T-helper 17 cell (primary cell): ENCODE measurements at regions not wholly inside any gene's neighbourhood (a gene's known extent, or its start where the extent isn't known, plus 50 kb on each side); places are given as distances from the start of the nearest gene placed in this dataset.

ENCODE experiments used
- ATAC-seq: fragments of 150-1000 bp; cut with Tn5 transposase; 2 replicates; pipeline ENCODE4 v1.10.0; 2021; ENCODE audit warnings: mild to moderate bottlenecking, moderate library complexity
- DNase-seq, 3 donors: peaks; one replicate each; pipeline versions ENCODE4 v3.0.0 to v3.0.0-alpha.2; 2020 to 2021
- H3K9me3 ChIP-seq: one replicate; pipeline ENCODE4 v1.7.0; 2013; ENCODE audit warnings: low read length, mild to moderate bottlenecking; ENCODE audit not compliant: control insufficient read depth, poor library complexity, severe bottlenecking
- H3K27ac Mint-ChIP-seq: one replicate; pipeline ENCODE4 v1.8.0; 2022; ENCODE audit warnings: mild to moderate bottlenecking, moderate library complexity, mixed read lengths
- H3K27me3 Mint-ChIP-seq: one replicate; pipeline ENCODE4 v1.8.0; 2022; ENCODE audit warnings: mixed read lengths
- H3K36me3 Mint-ChIP-seq: one replicate; pipeline ENCODE4 v1.8.0; 2022; ENCODE audit warnings: low read depth, mixed read lengths
- H3K4me1 Mint-ChIP-seq: one replicate; pipeline ENCODE4 v1.8.0; 2022; ENCODE audit warnings: mild to moderate bottlenecking, mixed read lengths
- H3K4me3 Mint-ChIP-seq: one replicate; pipeline ENCODE4 v1.8.0; 2022; ENCODE audit warnings: mild to moderate bottlenecking, moderate library complexity, mixed read lengths

- H3K36me3 Mint-ChIP-seq = no peaks in the 10 kb centered on the region
- no peaks in the 10 kb centered on the region for H3K4me1 Mint-ChIP-seq
- DNase-seq (no peak), ATAC-seq (no peak)
- no peak overlapping the region for H3K4me3 Mint-ChIP-seq
- no peaks in the 10 kb centered on the region for H3K9me3 ChIP-seq
- no peak overlapping the region for H3K27ac Mint-ChIP-seq
- peaks cover 16% of the 10 kb centered on the region for H3K27me3 Mint-ChIP-seq
Observed at GRCh38 chr14:81679226-81679625, 145.6 kb upstream of the SEL1L start.

GRCh38 chr14:81681541-81681940 lies 147.9 kb upstream of the SEL1L start:
- H3K4me1 Mint-ChIP-seq = no peaks in the 10 kb centered on the region

DNA sequence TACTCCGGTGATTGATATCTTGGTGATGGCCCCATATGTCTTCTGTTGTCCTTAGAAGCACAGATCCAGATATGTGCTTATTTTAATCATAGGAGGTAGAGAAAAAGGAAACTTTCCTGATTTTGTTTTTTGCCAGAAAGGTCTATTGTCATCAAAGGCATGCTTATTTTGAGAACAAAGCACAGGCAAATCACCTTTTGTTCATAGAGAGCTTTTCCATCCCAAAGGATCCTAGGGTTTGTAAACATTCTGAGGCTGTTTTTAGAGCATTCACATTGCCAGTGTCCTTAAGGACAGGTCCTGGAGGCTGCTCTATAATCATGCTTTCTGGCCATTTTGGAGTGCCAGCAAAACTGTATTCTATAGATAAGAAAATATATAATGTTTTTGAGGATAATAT lies 148.5 kb upstream of the SEL1L start:
- Mint-ChIP-seq H3K27ac (no peak overlapping the region), H3K36me3 (no peaks in the 10 kb centered on the region), H3K4me3 (no peak overlapping the region), H3K4me1 (no peaks in the 10 kb centered on the region), H3K27me3 (no peaks in the 10 kb centered on the region)
- ATAC-seq (no peak), DNase-seq (no peak)
- H3K9me3 ChIP-seq = no peaks in the 10 kb centered on the region

More at GRCh38 chr14:81681541-81681940, 147.9 kb upstream of the SEL1L start:
- no peak for ATAC-seq
- no peak for DNase-seq
- H3K27ac Mint-ChIP-seq = no peak overlapping the region
- H3K4me3 Mint-ChIP-seq = no peak overlapping the region
- H3K27me3 Mint-ChIP-seq = peaks cover 6% of the 10 kb centered on the region
- H3K9me3 ChIP-seq = no peaks in the 10 kb centered on the region
- no peaks in the 10 kb centered on the region for H3K36me3 Mint-ChIP-seq

DNA sequence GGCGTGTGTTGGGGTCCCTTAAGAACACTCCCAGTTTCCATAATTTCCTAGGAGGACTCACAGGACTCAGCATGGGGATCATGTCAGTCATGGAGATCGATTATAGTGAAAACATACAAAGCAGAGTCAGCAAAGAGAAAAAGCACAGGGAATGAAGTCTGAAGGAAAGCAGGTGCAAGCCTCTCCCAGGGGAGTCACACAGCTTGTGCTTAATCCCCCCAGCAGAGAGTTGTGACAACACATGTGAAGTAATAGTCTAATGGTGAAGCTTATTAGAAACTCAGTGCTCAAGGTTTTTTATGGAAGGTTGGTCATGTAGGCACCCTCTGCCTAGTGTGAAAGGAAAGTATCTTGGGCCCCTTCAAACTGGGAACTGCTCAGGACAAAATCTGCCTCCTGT lies 149.0 kb upstream of the SEL1L start:
- no peak for ATAC-seq
- no peaks in the 10 kb centered on the region for H3K27me3 Mint-ChIP-seq
- H3K27ac Mint-ChIP-seq = no peak overlapping the region
- no peak overlapping the region for H3K4me3 Mint-ChIP-seq
- H3K4me1 Mint-ChIP-seq = no peaks in the 10 kb centered on the region
- no peaks in the 10 kb centered on the region for H3K9me3 ChIP-seq
- no peak for DNase-seq
- H3K36me3 Mint-ChIP-seq = no peaks in the 10 kb centered on the region

DNA sequence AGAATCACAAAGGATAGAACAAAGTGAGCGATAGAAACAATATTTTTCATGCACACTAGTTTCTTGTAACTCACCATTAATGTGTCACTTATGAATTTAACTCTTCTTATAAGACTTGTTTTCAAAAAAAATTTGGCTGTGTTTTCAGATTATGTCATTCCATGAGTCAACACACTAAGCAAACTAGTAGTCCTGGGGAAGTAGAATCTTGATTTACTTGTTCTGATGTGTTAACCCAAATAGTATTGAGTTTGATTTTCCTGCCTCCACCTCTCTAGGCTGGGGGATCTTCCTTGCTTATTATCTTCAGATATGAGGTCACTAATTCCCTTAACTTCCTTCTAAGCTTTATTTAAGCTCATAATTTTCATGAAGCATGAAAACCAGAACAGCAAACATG lies 151.0 kb upstream of the SEL1L start:
- H3K27me3 Mint-ChIP-seq = no peaks in the 10 kb centered on the region
- no peak overlapping the region for H3K4me3 Mint-ChIP-seq
- no peaks in the 10 kb centered on the region for H3K4me1 Mint-ChIP-seq
- no peaks in the 10 kb centered on the region for H3K36me3 Mint-ChIP-seq
- H3K27ac Mint-ChIP-seq = no peak overlapping the region
- ATAC-seq (no peak), DNase-seq (no peak)
- H3K9me3 ChIP-seq = no peaks in the 10 kb centered on the region

GRCh38 chr14:81686512-81686911 lies 152.9 kb upstream of the SEL1L start:
- no peak overlapping the region for H3K4me3 Mint-ChIP-seq
- H3K4me1 Mint-ChIP-seq = no peaks in the 10 kb centered on the region
- no peaks in the 10 kb centered on the region for H3K27me3 Mint-ChIP-seq
- no peak overlapping the region for H3K27ac Mint-ChIP-seq
- DNase-seq (no peak), ATAC-seq (no peak)
- H3K9me3 ChIP-seq = no peaks in the 10 kb centered on the region
- H3K36me3 Mint-ChIP-seq = no peaks in the 10 kb centered on the region

- Mint-ChIP-seq H3K27ac (no peak overlapping the region), H3K27me3 (no peaks in the 10 kb centered on the region), H3K4me3 (no peak overlapping the region), H3K4me1 (no peaks in the 10 kb centered on the region), H3K36me3 (no peaks in the 10 kb centered on the region)
- no peaks in the 10 kb centered on the region for H3K9me3 ChIP-seq
- no peak for DNase-seq
- no peak for ATAC-seq
Observed at GRCh38 chr14:81691931-81692330, 158.3 kb upstream of the SEL1L start.

DNA sequence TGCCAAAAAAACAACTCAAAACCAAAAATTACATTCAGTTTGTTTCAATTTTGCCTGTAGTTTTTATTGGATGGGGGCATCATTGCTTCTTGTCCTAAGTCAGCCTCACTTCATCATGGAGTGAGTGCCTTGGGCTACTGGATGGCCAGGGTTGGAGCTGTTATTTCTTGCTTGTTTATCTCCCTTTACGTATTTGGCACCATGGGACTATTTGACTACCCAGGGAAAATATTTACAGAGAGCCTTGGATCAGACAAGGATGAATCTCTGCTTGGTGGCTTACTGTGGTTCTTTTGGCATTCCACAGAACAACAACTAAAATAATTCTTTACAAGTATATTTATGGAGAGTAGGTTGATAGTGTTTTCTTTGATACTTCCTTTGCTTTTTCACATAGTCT lies 160.8 kb upstream of the SEL1L start:
- no peak for DNase-seq

GRCh38 chr14:81709681-81710080 lies 176.0 kb upstream of the SEL1L start:
- H3K9me3 ChIP-seq = no peaks in the 10 kb centered on the region
- no peaks in the 10 kb centered on the region for H3K4me1 Mint-ChIP-seq
- no peak overlapping the region for H3K27ac Mint-ChIP-seq
- DNase-seq (no peak), ATAC-seq (no peak)
- no peaks in the 10 kb centered on the region for H3K27me3 Mint-ChIP-seq
- no peaks in the 10 kb centered on the region for H3K36me3 Mint-ChIP-seq
- H3K4me3 Mint-ChIP-seq = no peak overlapping the region

More for the DNA sequence above, 160.8 kb upstream of the SEL1L start:
- H3K27ac Mint-ChIP-seq = no peak overlapping the region
- no peaks in the 10 kb centered on the region for H3K36me3 Mint-ChIP-seq
- no peak overlapping the region for H3K4me3 Mint-ChIP-seq
- H3K4me1 Mint-ChIP-seq = no peaks in the 10 kb centered on the region
- H3K9me3 ChIP-seq = no peaks in the 10 kb centered on the region
- no peaks in the 10 kb centered on the region for H3K27me3 Mint-ChIP-seq
- no peak for ATAC-seq

DNA sequence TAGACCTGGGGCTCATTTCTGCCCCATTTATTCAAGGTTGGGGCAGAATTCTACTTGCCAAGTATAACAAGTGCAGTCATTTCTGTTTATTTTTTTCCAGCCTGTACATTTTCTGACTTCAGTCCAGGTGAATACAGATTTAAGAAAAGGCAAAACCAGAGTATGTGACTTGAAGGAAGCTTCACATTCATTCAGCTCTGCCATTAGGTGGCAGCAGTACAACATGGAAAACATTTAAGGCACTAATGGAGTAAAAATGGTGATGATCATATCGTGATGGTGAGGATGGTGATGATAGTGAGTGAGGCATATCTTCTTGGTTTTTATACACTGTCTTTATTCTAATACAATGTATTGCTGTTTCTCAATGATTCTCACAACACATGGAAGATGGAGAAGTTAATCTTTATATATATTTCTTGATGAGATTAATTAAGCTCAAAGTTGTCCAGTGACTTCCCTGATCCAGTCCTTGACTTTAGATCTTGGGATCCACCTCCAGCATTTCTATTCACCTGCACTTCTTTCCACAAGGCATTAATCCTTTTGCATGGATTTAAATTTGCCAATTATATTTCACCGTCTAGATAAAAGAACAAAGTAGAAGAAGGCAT lies 176.7 kb upstream of the SEL1L start:
- Mint-ChIP-seq H3K4me1 (no peaks in the 10 kb centered on the region), H3K36me3 (no peaks in the 10 kb centered on the region), H3K4me3 (no peak overlapping the region), H3K27me3 (no peaks in the 10 kb centered on the region), H3K27ac (no peak overlapping the region)
- no peak for ATAC-seq
- no peak for DNase-seq
- no peaks in the 10 kb centered on the region for H3K9me3 ChIP-seq

DNA sequence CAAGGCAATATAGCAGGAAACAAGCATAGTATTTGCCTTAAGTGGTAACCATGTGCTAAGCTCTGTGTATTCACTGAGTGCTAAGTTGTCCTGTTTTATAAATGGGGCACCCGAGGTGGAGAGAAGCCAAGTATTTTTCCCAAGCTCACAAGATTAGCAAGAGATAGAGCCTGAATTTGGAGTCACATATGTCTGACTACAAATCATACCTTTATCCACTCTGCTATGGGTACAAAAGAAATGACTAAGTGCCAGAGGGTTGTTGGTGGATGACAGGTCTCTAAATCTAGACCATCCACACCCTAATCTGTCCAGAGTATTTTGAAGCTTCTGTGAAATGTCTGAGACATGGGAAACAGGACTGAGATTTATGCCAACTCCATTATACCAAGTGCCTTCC lies 182.1 kb upstream of the SEL1L start:
- no peak for DNase-seq
- Mint-ChIP-seq H3K27ac (no peak overlapping the region), H3K4me3 (no peak overlapping the region), H3K27me3 (no peaks in the 10 kb centered on the region), H3K36me3 (no peaks in the 10 kb centered on the region), H3K4me1 (no peaks in the 10 kb centered on the region)
- no peak for ATAC-seq
- H3K9me3 ChIP-seq = no peaks in the 10 kb centered on the region

- Mint-ChIP-seq H3K27me3 (no peaks in the 10 kb centered on the region), H3K36me3 (no peaks in the 10 kb centered on the region), H3K27ac (no peak overlapping the region), H3K4me1 (no peaks in the 10 kb centered on the region), H3K4me3 (no peak overlapping the region)
- DNase-seq (no peak), ATAC-seq (no peak)
- no peaks in the 10 kb centered on the region for H3K9me3 ChIP-seq
Observed at GRCh38 chr14:81716953-81717352, 183.3 kb upstream of the SEL1L start.

DNA sequence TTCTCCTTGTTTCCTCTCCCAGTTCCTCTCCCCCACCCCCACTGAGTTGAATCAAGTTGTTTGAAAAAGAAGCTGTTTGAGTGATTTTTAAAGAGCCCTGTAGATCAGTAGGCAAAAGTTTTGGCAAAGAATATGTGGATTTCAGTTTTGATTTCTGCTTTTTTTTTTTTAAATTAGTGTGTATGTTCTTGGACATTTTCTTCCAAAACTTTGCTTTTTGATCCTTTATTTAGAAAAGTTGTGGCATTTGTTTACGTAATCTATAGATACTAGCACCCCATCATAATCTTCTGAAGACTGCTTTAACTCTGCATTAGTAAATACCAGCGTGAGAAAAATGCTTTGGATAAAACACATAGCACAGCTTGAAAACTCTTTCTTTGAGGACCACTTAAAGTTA lies 190.3 kb upstream of the SEL1L start:
- no peak overlapping the region for H3K27ac Mint-ChIP-seq
- ATAC-seq (no peak), DNase-seq (no peak)
- no peaks in the 10 kb centered on the region for H3K36me3 Mint-ChIP-seq
- H3K27me3 Mint-ChIP-seq = no peaks in the 10 kb centered on the region
- no peaks in the 10 kb centered on the region for H3K4me1 Mint-ChIP-seq
- H3K9me3 ChIP-seq = no peaks in the 10 kb centered on the region
- no peak overlapping the region for H3K4me3 Mint-ChIP-seq

DNA sequence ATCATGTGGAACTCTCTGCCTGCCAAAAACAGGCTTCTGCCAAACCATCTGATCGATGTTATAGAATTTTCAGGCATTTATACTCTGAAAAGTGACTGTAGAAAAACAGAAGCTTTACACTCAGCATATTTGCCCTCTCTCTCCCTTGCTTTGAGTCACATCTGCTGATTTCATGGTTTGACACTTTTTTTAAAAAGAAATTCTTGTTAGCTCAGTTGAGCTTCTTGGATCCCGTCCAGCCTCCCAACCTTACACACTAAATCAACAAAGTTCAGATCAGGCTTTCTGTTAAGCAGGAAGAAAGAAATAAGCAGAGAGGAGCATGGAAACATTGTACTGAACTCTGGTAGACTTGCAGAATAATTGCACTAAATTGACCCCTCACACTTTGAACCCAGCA lies 193.6 kb upstream of the SEL1L start:
- Mint-ChIP-seq H3K4me1 (no peaks in the 10 kb centered on the region), H3K4me3 (no peak overlapping the region), H3K27me3 (no peaks in the 10 kb centered on the region), H3K36me3 (no peaks in the 10 kb centered on the region), H3K27ac (no peak overlapping the region)
- no peaks in the 10 kb centered on the region for H3K9me3 ChIP-seq
- ATAC-seq = no peak
- no peak for DNase-seq
